Adrenal gland (tissue), 5 donors: ENCODE measurements at regions not wholly inside any gene's neighbourhood (a gene's known extent, or its start where the extent isn't known, plus 50 kb on each side); places are given as distances from the start of the nearest gene placed in this dataset.

Experiments
- POLR2A ChIP-seq, 2 donors: fragments of 450-650 bp; IDR thresholded peaks; one replicate each; pipeline ENCODE4 v1.6.1; 2017; ENCODE audit warnings: antibody characterized with exemption in 2 of 2, mild to moderate bottlenecking in 2 of 2, moderate library complexity in 1 of 2
- TF ChIP-seq, protein P1 (sequence below), 6 experiments: fragments of 450-650 bp in 4 of 6; fragments of 200-600 bp in 2 of 6; sonication (generic) in 1 of 6; IDR thresholded peaks; 1 replicate in 5 of 6; 2 replicates in 1 of 6; pipeline versions ENCODE4 v1.5.1 to v1.8.0; 2016 to 2021; ENCODE audit warnings: antibody characterized with exemption in 6 of 6, mild to moderate bottlenecking in 2 of 6, moderate library complexity in 1 of 6
- donor health status: DM: no; HTN: no; CAD: no.

DNA sequence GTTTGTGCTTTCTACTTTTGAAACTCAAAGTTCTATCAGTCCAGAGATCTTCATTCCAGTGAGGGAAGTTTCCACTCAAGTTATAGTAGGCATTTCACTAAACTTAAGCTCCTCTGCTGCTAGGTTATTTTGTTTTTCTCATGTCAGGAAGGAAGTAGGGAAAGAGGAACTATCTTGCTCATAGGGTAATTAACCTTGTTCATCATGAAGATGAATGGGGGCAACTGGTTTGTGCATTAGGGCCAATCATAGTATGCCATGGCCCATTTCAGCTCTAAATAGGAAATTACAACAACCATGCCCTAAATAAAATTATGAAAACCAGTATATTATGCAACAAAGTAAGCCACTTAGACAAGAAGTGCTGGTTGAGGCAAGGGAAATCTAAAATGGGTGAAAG is 804.7 kb upstream of the NDST4 start:
- TF ChIP-seq, protein P1, sequence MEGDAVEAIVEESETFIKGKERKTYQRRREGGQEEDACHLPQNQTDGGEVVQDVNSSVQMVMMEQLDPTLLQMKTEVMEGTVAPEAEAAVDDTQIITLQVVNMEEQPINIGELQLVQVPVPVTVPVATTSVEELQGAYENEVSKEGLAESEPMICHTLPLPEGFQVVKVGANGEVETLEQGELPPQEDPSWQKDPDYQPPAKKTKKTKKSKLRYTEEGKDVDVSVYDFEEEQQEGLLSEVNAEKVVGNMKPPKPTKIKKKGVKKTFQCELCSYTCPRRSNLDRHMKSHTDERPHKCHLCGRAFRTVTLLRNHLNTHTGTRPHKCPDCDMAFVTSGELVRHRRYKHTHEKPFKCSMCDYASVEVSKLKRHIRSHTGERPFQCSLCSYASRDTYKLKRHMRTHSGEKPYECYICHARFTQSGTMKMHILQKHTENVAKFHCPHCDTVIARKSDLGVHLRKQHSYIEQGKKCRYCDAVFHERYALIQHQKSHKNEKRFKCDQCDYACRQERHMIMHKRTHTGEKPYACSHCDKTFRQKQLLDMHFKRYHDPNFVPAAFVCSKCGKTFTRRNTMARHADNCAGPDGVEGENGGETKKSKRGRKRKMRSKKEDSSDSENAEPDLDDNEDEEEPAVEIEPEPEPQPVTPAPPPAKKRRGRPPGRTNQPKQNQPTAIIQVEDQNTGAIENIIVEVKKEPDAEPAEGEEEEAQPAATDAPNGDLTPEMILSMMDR (IDR thresholded peaks at IDR 0.05), result no peak
- TF ChIP-seq POLR2A (IDR thresholded peaks at IDR 0.05), result no peak
